ENCODE measurements at regions not wholly inside any gene's neighbourhood (a gene's known extent, or its start where the extent isn't known, plus 50 kb on each side); places are given as distances from the start of the nearest gene placed in this dataset.
"Not testable (repeated sequence)": the region's sequence is repeated elsewhere in the genome, so short reads cannot be mapped to it uniquely, and the experiment has no call there.

DNA sequence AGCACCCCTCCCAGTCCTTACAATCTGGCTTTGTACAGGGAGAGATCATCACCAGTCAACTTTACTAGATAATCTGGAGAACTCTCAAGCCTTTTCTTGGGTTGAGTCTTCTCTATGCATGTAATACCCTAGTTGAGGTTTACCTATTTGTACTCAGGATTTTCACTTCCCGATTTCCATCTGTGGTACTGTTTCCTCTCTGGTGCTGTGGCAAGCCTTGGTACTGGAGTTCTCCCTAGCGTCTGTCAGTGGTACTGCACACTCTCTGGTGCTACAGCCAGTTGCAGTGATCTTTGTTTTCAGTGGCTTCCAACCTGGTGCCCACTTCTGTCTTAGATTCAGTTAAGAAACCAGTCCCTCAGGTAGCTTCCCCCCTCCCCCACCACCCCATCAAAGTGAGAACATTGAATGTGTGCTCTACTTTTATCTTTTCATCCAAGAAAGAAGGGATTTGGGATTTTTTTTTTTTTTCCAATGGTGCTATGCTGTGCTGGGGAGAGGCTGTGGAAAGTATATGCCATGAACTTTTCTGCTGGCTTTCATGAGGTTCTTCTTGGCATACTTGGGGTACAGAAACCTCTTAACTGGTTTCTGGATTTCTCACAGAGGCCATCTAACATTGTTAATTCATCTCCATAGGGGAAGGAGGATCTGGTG, 69.4 kb upstream of the EVL start:
- TF ChIP-seq, protein P1, sequence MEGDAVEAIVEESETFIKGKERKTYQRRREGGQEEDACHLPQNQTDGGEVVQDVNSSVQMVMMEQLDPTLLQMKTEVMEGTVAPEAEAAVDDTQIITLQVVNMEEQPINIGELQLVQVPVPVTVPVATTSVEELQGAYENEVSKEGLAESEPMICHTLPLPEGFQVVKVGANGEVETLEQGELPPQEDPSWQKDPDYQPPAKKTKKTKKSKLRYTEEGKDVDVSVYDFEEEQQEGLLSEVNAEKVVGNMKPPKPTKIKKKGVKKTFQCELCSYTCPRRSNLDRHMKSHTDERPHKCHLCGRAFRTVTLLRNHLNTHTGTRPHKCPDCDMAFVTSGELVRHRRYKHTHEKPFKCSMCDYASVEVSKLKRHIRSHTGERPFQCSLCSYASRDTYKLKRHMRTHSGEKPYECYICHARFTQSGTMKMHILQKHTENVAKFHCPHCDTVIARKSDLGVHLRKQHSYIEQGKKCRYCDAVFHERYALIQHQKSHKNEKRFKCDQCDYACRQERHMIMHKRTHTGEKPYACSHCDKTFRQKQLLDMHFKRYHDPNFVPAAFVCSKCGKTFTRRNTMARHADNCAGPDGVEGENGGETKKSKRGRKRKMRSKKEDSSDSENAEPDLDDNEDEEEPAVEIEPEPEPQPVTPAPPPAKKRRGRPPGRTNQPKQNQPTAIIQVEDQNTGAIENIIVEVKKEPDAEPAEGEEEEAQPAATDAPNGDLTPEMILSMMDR (conservative IDR thresholded peaks at IDR 0.05) = peak; percentile 76
- Mint-ChIP-seq H3K27me3 (no peaks in the 10 kb centered on the region), H3K27ac (no peak overlapping the region), H3K36me3 (peaks cover 15% of the 10 kb centered on the region), H3K9me3 (peaks cover 8% of the 10 kb centered on the region), H3K4me3 (no peak overlapping the region), H3K4me1 (ENCODE audit: unreplicated experiment) (peaks cover 5% of the 10 kb centered on the region)
- no peak for DNase-seq (ENCODE audit: extremely low spot score, unreplicated experiment)

GRCh38 chr14:99996951-99997571, 68.2 kb upstream of the EVL start:
- Mint-ChIP-seq H3K27me3 (no peaks in the 10 kb centered on the region), H3K4me1 (ENCODE audit: unreplicated experiment) (peaks cover 5% of the 10 kb centered on the region), H3K36me3 (peaks cover 24% of the 10 kb centered on the region), H3K4me3 (no peak overlapping the region), H3K9me3 (peaks cover 14% of the 10 kb centered on the region), H3K27ac (peak overlapping the region; percentile 2)
- TF ChIP-seq, protein P1 (conservative IDR thresholded peaks at IDR 0.05) = no peak
- DNase-seq (ENCODE audit: extremely low spot score, unreplicated experiment) = no peak

- H3K4me1 Mint-ChIP-seq (ENCODE audit: unreplicated experiment); H3K27me3 Mint-ChIP-seq; DNase-seq (ENCODE audit: extremely low spot score, unreplicated experiment); H3K27ac Mint-ChIP-seq; H3K4me3 Mint-ChIP-seq: not testable (repeated sequence)
- Mint-ChIP-seq H3K9me3 (peaks cover 14% of the 10 kb centered on the region), H3K36me3 (peaks cover 19% of the 10 kb centered on the region)
These were observed 64.8 kb upstream of the EVL start for GRCh38 chr14:100000398-100000797.

- Mint-ChIP-seq H3K9me3 (peaks cover 9% of the 10 kb centered on the region), H3K4me1 (ENCODE audit: unreplicated experiment) (no peaks in the 10 kb centered on the region), H3K27ac (no peak overlapping the region), H3K27me3 (no peaks in the 10 kb centered on the region), H3K4me3 (no peak overlapping the region), H3K36me3 (peaks cover 17% of the 10 kb centered on the region)
- TF ChIP-seq, protein P1 (conservative IDR thresholded peaks at IDR 0.05) = no peak
- no peak for DNase-seq (ENCODE audit: extremely low spot score, unreplicated experiment)
These were observed 60.8 kb upstream of the EVL start for GRCh38 chr14:100004392-100004791.

GRCh38 chr14:100007254-100007653, 58.0 kb upstream of the EVL start:
- Mint-ChIP-seq H3K4me3 (no peak overlapping the region), H3K9me3 (no peaks in the 10 kb centered on the region), H3K27me3 (no peaks in the 10 kb centered on the region), H3K27ac (no peak overlapping the region), H3K4me1 (ENCODE audit: unreplicated experiment) (peaks cover 5% of the 10 kb centered on the region), H3K36me3 (peaks cover 11% of the 10 kb centered on the region)
- no peak for DNase-seq (ENCODE audit: extremely low spot score, unreplicated experiment)
- TF ChIP-seq, protein P1 (conservative IDR thresholded peaks at IDR 0.05) = no peak

- not testable (repeated sequence) for H3K4me3 Mint-ChIP-seq; H3K4me1 Mint-ChIP-seq (ENCODE audit: unreplicated experiment); H3K27ac Mint-ChIP-seq; H3K9me3 Mint-ChIP-seq; DNase-seq (ENCODE audit: extremely low spot score, unreplicated experiment); H3K27me3 Mint-ChIP-seq
- peaks cover 17% of the 10 kb centered on the region for H3K36me3 Mint-ChIP-seq
These were observed 55.4 kb upstream of the EVL start for GRCh38 chr14:100009802-100010201.

Measured in type B pancreatic cell (in vitro differentiated cells).